GM18868 (cell line): ENCODE measurements at regions not wholly inside any gene's neighbourhood (a gene's known extent, or its start where the extent isn't known, plus 50 kb on each side); places are given as distances from the start of the nearest gene placed in this dataset.

Source experiments
- ATAC-seq: cut with Tn5 transposase; IDR thresholded peaks from one replicate; pipeline ENCODE4 v1.9.1; 2021; ENCODE audit warnings: mild to moderate bottlenecking, moderate library complexity; ENCODE audit not compliant: unreplicated experiment

DNA sequence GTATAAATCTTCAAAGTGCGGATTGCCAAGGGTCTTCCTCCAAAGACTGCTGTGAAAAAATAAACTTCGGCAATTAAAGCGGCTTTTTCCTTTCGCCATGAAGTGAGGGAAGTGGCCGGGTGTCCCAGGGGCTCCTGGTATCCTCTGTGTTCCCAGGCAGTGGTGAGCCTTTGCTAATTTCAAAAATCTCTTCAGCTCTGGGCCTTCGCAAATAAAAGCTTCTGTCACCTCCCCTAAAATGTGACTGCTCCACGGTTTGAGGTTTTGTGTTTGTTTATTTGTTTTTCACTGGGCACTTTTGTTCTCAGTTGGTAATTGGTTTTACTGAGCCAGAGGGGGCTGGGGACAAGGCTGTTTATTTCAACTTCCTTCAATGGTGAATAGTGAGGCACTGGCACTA is 270.1 kb upstream of the POU3F3 start:
- no peak for ATAC-seq

DNA sequence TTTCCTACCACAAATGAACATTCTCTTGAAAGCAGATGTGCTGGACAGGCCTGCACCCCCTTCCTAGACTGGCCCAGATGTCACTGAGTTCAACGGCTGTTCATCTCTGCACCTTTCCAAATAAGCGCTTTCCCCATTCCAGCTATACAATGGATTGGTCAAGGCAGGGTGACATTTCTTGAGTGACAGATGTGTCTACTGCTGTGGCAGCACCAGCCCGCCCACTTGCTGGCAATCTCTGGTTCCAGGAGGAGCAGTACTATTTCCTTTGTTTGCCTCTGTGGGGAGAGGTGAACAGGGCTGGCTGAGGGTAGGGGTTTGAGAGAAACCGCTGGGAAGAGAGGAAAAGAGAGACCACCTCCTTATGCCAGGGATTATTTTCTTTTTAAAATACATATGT is 269.5 kb upstream of the POU3F3 start:
- ATAC-seq, result no peak

DNA sequence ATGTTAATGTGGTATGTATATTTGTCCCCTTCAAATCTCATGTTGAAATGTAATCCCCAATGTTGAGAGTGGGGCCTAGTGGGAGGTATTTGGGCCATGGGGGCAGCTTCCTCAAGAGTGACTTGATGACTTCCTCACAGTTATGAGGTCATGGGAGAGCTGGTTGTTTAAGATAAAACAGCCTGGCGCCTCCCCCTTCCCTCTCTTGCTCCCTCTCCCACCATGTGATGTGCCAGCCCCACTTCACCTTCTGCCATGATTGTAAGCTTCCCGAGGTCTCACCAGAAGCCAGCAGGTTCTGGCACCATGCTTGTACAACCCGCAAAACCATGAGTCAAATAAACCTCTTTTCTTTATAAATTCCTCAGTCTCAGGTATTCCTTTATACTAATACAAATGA is 258.3 kb upstream of the POU3F3 start:
- ATAC-seq, result no peak

- no peak for ATAC-seq
These were observed 256.0 kb upstream of the POU3F3 start for GRCh38 chr2:104597942-104598341.

DNA sequence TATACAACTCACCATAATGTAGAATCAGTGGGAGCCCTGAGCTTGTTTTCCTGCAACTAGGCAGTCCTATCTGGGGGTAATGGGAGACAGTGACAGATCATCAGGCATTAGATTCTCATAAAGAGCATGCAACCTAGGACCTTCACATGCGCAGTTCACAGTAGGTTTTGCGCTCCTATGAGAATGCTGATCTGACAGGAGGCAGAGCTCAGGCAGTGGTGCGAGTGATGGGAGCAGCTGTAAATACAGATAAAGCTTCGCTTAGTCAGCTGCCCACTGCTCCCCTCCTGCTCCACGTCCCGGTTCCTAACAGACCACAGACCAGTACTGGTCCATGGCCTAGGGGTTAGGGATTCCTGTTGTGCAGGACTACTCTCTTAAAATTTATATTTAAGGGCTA is 255.3 kb upstream of the POU3F3 start:
- ATAC-seq, result no peak

DNA sequence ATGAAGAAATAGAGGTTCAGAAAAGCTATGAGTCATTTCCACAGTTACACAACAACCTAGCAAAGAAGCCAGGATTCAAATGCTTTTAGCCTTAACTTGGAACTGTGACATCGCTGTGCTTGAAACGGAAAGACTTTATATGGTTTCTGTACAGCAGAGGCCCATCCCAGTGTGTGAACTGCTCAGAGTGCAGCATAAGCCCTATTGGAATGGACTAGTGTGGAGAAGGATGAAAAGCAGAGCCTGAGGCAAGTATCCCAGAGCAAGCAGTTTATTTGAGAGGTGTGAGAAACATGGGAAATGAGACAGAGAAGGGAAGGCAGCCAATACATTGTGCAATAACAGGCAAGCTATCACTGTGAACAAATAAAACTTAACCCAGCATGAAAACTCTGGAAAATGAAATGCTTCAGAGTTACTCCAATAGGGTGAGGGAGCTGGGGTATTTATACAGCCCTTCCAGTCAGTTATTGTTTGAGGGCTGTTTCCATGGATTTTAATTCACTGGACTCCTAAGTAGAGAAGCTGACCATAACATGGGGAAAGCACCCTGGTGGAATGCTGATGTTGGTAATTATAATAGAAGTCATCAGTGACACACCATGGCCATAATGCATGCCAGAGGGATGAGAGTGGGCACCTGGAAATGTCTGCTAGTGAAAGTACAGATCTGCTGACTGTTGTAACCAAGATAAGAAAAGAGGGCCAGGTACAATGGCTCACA is 254.0 kb upstream of the POU3F3 start:
- ATAC-seq, result no peak

GRCh38 chr2:104606056-104606455 is 247.9 kb upstream of the POU3F3 start:
- no peak for ATAC-seq

GRCh38 chr2:104616856-104617255 is 237.1 kb upstream of the POU3F3 start:
- no peak for ATAC-seq

- no peak for ATAC-seq
These were observed 233.1 kb upstream of the POU3F3 start for GRCh38 chr2:104620801-104621200.

GRCh38 chr2:104635608-104636007 is 218.3 kb upstream of the POU3F3 start:
- ATAC-seq, result no peak

DNA sequence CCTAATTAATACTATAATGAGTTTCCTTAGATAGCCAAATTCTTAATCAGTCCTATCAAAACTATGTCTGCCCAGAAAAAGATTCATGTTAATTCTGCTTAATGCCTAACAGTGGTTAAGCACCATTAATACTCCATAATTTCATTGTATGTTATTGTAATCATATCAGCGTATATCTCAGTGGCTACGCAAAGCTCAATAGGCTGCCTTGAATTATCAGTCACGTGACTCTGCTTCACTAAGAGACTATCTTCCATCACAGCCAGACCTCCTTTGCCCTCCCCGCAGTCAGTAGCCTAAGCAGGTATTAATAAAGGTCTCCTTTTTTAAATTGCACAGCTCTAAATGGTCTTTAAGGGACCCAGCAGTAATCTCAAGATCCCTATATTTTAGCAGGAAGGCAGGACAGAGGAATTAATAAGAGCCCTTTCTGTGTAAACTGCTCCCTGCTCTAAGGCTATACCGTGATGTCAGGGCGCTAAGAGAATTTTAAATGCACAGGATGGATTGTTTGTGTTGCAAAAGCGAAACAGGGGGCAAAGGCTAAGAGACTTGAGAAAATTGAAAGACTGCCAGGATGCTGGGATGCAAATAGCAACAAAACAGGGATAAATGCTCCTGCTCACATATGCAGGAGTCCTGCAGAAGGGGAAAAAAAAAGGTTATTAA is 215.6 kb upstream of the POU3F3 start:
- ATAC-seq, result no peak

DNA sequence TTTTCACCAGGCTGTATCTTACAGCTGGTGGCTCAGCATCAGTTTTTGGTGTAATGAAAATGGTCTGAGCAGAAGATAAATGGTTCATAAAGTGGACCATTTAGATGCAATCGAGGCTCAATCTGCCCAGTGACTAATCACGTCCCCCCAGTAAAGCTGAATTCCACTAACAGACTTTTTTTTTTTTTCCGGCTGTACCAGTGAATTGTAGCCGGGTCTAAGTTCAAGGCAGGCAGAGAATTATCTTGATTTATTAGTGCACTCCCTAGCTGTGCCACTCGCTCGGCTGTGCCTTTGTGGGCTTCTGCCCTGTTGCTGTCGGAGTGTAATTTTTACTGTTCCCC is 215.1 kb upstream of the POU3F3 start:
- no peak for ATAC-seq

GRCh38 chr2:104641786-104642185 is 212.1 kb upstream of the POU3F3 start:
- no peak for ATAC-seq

DNA sequence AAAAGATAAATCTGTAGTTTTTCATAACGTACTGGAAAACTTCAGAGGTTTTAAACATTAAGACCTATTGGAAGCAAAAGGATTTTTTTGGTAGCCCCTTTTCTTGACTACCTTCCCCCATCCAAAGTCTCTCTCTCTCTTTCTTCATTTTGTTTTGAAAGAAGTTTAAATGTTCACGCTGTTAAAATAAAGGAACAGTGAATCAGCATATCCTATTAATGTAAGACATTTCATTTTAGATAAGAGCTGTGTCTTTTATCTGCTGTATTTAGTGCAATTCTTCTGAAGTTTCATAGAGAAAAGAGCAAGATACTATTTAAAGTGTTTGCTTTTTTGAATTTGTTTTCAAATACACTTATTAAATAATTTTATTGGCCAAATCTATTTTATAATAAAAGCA is 205.5 kb upstream of the POU3F3 start:
- ATAC-seq, result no peak

DNA sequence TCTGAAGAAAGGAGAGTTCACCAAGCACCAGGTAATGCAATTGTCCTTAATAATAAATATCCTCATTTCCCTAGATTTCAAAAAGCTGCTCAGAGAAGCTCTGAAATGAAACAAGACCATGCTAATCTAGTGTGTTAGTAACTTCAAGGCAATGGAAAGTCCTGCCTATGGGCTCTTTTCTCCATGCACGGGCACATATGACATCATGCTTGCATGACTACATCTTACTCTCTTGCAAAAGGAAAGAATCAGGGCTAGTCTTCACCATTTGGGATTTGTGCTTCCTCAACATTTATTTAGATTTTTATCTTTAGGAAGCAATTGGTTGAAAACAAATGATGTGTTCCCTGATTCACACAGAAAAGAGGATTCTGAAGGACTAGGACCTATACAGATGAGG is 204.0 kb upstream of the POU3F3 start:
- ATAC-seq, result no peak

DNA sequence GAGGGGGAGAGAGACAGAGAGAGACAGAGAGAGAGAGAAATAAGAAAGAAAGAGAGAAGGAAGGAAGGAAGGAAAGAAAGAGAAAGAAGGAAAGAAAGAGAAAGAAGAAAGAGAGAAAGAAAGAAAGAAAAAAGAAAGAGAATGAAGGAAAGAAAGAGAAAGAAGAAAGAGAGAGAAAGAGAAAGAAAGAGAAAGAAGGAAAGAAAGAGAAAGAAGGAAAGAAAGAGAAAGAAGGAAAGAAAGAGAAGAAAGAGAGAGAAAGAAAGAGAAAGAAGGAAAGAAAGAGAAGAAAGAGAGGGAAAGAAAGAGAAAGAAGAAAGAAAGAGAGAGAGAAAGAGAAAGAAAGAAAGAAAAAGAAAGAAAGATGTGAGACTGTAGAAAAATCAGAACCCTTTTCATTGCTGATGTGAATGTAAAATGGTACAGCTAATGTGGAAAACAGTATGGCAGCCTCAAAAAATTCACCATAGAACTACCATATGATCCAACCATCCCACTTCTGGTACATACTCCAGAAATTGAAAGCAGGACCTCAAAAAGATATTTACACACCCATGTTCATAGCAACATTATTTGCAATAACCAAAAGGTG is 203.4 kb upstream of the POU3F3 start:
- ATAC-seq, result no peak

DNA sequence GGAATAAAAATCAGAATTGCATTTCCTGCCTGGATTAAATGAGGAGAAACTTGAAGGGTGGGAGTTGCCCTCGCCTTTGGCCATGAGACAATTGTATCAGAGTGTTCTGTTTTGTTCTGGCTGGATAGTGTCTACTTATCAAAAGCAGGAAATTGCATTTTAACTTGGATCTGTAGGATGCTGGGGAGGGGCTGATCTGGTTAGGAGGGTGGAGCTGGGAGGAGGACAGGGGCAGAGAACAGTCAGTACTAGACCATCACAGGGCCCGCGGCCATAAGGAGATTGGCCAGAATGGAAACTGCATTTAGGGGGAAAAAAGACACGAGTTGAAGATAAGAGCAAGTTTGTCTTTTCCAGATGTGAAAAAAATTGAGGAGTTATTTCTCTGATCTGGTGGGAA is 199.1 kb upstream of the POU3F3 start:
- no peak for ATAC-seq

DNA sequence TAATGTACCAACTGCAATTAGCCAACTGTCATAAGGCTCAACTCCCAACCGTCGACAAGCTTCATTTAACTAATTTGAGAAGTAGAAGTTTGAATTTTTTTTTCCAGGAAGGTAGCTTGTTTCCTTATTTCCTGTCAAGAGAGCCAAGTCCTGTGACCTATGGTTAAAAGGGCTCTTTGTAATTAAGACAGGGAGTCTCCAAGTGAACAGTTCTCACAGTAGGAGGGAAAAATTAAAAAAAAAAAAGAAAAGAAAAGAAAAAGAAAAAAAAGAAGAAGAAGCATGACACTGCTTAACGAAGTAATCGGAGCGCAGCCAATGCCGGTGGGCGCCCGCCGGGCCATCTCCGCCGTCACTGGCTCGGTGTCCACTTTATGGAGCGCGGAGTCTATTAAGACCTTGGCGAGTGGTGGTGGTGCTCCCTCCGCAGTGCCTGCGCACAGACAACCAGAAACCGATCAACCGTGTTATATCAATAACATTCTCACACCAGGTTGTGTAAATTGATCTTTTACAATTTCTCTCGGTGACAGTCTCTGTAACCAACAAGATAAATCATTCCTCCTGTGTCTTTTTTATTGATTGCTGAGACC is 197.2 kb upstream of the POU3F3 start:
- no peak for ATAC-seq

GRCh38 chr2:104658144-104658835 is 195.6 kb upstream of the POU3F3 start:
- ATAC-seq, result no peak

DNA sequence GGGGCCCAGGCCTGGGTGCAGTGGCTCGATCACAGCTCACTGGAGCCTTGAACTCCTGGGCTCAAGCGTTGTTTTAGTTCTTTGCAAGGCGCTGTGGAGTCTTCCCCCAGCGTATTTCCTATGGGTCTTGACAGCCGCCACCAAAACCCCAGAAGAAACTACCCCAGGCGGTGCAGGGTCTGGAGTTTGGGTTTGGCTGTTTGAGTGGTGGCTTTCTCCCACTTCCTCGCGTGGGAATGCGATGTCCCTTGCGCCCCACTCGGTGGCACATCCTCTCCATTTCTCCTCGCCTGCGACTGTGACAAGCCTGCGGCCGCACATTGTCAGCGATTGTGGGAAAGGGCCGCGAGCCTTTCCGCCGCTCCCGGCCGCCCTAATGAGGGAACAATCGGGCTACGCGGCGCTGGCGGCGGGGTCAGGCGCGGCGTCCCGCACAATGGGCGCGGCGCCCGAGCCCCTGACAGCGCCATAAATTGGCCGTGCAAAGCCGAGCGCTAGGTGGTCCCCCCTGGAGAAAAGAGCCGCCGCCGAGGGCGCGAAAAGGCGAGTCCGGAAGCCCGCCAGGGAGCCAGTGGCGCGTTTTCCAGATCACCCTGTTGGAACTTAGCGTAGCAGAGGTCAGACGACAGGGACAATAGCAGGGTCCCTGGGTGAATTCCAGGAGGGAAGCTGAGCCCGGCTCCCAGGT is 194.9 kb upstream of the POU3F3 start:
- no peak for ATAC-seq

- ATAC-seq, result no peak
These were observed 192.9 kb upstream of the POU3F3 start for GRCh38 chr2:104660991-104661390.
